ENCODE measurements at regions not wholly inside any gene's neighbourhood (a gene's known extent, or its start where the extent isn't known, plus 50 kb on each side); places are given as distances from the start of the nearest gene placed in this dataset.

- Histone ChIP-seq H3K4me3 (ENCODE audit: low read length) (no peak overlapping the region), H3K36me3 (ENCODE audit: low read depth, low read length) (no peaks in the 10 kb centered on the region), H3K4me1 (ENCODE audit: insufficient read depth, low read length) (no peaks in the 10 kb centered on the region), H3K9me3 (ENCODE audit: low read length) (no peaks in the 10 kb centered on the region), H4K20me1 (ENCODE audit: low read length) (no peaks in the 10 kb centered on the region), H3F3A (ENCODE audit: low read length, unreplicated experiment) (no peaks in the 10 kb centered on the region), H3K9me2 (replicated peaks; ENCODE audit: low read length) (no peaks in the 10 kb centered on the region), H2AFZ (ENCODE audit: low read length) (no peak overlapping the region), H3K27me3 (ENCODE audit: low read length) (no peaks in the 10 kb centered on the region), H3K27ac (ENCODE audit: low read length) (no peak overlapping the region), H3K4me2 (ENCODE audit: low read length) (no peak overlapping the region), H3K79me2 (ENCODE audit: low read length) (no peaks in the 10 kb centered on the region), H3K9ac (ENCODE audit: low read length) (no peak overlapping the region)
- ChIA-PET POLR2A (ENCODE audit: unreplicated experiment) (no interaction called here), CTCF (no interaction called here)
- no peak for DNase-seq
- no TSS peak for BruUV-seq (replicated peaks)
- intact Hi-C loops (cut with micrococcal nuclease): no loop called here
- ATAC-seq: no peak
- TF ChIP-seq CTCF (conservative IDR thresholded peaks at IDR 0.05; ENCODE audit: low read depth, low read length) (no peak), EZH2 (IDR thresholded peaks at IDR 0.05; ENCODE audit: low read length, unreplicated experiment) (no peak), EZH2phosphoT487 (IDR thresholded peaks at IDR 0.05; ENCODE audit: borderline replicate concordance, low read length) (no peak)
These were observed 82.7 kb upstream of the EFNA5 start for GRCh38 chr5:107753427-107753826.

- DNase-seq (no peak), ATAC-seq (no peak)
- Histone ChIP-seq H3K4me2 (ENCODE audit: low read length) (no peak overlapping the region), H3K9me2 (replicated peaks; ENCODE audit: low read length) (no peaks in the 10 kb centered on the region), H3K4me1 (ENCODE audit: insufficient read depth, low read length) (peaks cover 24% of the 10 kb centered on the region), H3K4me3 (ENCODE audit: low read length) (no peak overlapping the region), H3K79me2 (ENCODE audit: low read length) (no peaks in the 10 kb centered on the region), H3K27me3 (ENCODE audit: low read length) (no peaks in the 10 kb centered on the region), H3K27ac (ENCODE audit: low read length) (no peak overlapping the region), H4K20me1 (ENCODE audit: low read length) (no peaks in the 10 kb centered on the region), H2AFZ (ENCODE audit: low read length) (peak overlapping the region; percentile 14; the same call in 1 of the 2 replicates), H3K9me3 (ENCODE audit: low read length) (no peaks in the 10 kb centered on the region), H3K9ac (ENCODE audit: low read length) (no peak overlapping the region), H3K36me3 (ENCODE audit: low read depth, low read length) (no peaks in the 10 kb centered on the region), H3F3A (ENCODE audit: low read length, unreplicated experiment) (peaks cover 3% of the 10 kb centered on the region)
- TF ChIP-seq CTCF (conservative IDR thresholded peaks at IDR 0.05; ENCODE audit: low read depth, low read length) (no peak), EZH2phosphoT487 (IDR thresholded peaks at IDR 0.05; ENCODE audit: borderline replicate concordance, low read length) (no peak)
- POLR2A ChIA-PET (ENCODE audit: unreplicated experiment): interaction anchor here (0.6 kb wide), 1 partner anchor 173 kb away, joined by 3 read pairs; no protein-coding TSS in a partner anchor
- CTCF ChIA-PET: no interaction called here
- intact Hi-C loops (cut with micrococcal nuclease): loop anchor here (5.0 to 10.0 kb wide), 2 partner anchors 223 to 350 kb away; no protein-coding TSS in a partner anchor
- BruUV-seq (replicated peaks): no TSS peak
These were observed 73.9 kb upstream of the EFNA5 start for GRCh38 chr5:107744418-107745330.

All from PC-3 (cell line).